OCI-LY1 (cell line): ENCODE measurements at regions not wholly inside any gene's neighbourhood (a gene's known extent, or its start where the extent isn't known, plus 50 kb on each side); places are given as distances from the start of the nearest gene placed in this dataset.

ENCODE experiments used
- EZH2 ChIP-seq: fragments of 200-600 bp; sonication (generic), shearing (Covaris generic); IDR thresholded peaks from 2 replicates; pipeline ENCODE4 v1.8.0; 2017; ENCODE audit warnings: borderline replicate concordance, mixed run types, mild to moderate bottlenecking, antibody characterized with exemption, low read length, moderate library complexity, mixed read lengths
- TF ChIP-seq, protein P1 (sequence below): fragments of 200-600 bp; sonication (generic), shearing (Covaris generic); IDR thresholded peaks from 2 replicates; pipeline ENCODE4 v1.5.1; 2017; ENCODE audit warnings: mild to moderate bottlenecking, antibody characterized with exemption, low read length, moderate library complexity, mixed read lengths

DNA sequence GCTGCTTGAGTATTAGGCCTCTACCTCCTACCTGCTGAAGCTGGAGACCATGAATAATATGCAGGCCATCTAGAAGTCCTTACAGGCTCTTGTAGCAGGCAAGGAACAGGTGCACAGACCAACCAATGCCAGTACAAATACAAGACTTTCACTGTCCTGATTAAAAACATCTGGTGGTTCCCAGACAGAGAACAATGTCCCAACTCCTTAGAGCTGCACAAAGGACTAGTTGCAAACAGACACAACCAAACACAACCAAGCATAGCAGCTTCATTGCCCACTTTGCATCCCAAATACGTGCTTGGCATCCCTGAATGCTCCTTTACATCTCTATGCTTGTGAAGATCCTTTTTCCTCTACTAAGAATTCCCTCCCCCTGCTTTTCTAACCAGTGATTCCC lies 98.1 kb upstream of the CXADR start:
- TF ChIP-seq EZH2: no peak
- TF ChIP-seq, protein P1, sequence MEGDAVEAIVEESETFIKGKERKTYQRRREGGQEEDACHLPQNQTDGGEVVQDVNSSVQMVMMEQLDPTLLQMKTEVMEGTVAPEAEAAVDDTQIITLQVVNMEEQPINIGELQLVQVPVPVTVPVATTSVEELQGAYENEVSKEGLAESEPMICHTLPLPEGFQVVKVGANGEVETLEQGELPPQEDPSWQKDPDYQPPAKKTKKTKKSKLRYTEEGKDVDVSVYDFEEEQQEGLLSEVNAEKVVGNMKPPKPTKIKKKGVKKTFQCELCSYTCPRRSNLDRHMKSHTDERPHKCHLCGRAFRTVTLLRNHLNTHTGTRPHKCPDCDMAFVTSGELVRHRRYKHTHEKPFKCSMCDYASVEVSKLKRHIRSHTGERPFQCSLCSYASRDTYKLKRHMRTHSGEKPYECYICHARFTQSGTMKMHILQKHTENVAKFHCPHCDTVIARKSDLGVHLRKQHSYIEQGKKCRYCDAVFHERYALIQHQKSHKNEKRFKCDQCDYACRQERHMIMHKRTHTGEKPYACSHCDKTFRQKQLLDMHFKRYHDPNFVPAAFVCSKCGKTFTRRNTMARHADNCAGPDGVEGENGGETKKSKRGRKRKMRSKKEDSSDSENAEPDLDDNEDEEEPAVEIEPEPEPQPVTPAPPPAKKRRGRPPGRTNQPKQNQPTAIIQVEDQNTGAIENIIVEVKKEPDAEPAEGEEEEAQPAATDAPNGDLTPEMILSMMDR: no peak
